ENCODE measurements at regions not wholly inside any gene's neighbourhood (a gene's known extent, or its start where the extent isn't known, plus 50 kb on each side); places are given as distances from the start of the nearest gene placed in this dataset.
"Not testable (repeated sequence)": the region's sequence is repeated elsewhere in the genome, so short reads cannot be mapped to it uniquely, and the experiment has no call there.

- no peak for DNase-seq (ENCODE audit: low read depth)
These were observed 223.2 kb downstream of the FOXD2 start for GRCh38 chr1:47661040-47661439.

- DNase-seq (ENCODE audit: low read depth) = no peak
These were observed 224.2 kb downstream of the FOXD2 start for GRCh38 chr1:47662068-47662467.

- no peak for DNase-seq (ENCODE audit: low read depth)
These were observed 225.4 kb downstream of the FOXD2 start for GRCh38 chr1:47663286-47663685.

GRCh38 chr1:47664356-47664755, 226.5 kb downstream of the FOXD2 start:
- no peak for DNase-seq (ENCODE audit: low read depth)

GRCh38 chr1:47664896-47665295, 227.1 kb downstream of the FOXD2 start:
- DNase-seq (ENCODE audit: low read depth) = not testable (repeated sequence)

- no peak for DNase-seq (ENCODE audit: low read depth)
These were observed 231.3 kb downstream of the FOXD2 start for GRCh38 chr1:47669081-47669585.

- DNase-seq (ENCODE audit: low read depth) = no peak
These were observed 234.8 kb downstream of the FOXD2 start for GRCh38 chr1:47672622-47673021.

GRCh38 chr1:47674189-47674588, 236.3 kb downstream of the FOXD2 start:
- no peak for DNase-seq (ENCODE audit: low read depth)

GRCh38 chr1:47675047-47675675, 237.3 kb downstream of the FOXD2 start:
- no peak for DNase-seq (ENCODE audit: low read depth)

- DNase-seq (ENCODE audit: low read depth) = no peak
These were observed 237.9 kb downstream of the FOXD2 start for GRCh38 chr1:47675721-47676120.

- DNase-seq (ENCODE audit: low read depth) = no peak
These were observed 238.6 kb downstream of the FOXD2 start for GRCh38 chr1:47676311-47677054.

- no peak for DNase-seq (ENCODE audit: low read depth)
These were observed 239.5 kb downstream of the FOXD2 start for GRCh38 chr1:47677241-47677940.

GRCh38 chr1:47678464-47678980, 240.7 kb downstream of the FOXD2 start:
- DNase-seq (ENCODE audit: low read depth) = no peak

- DNase-seq (ENCODE audit: low read depth) = no peak
These were observed 241.5 kb downstream of the FOXD2 start for GRCh38 chr1:47679301-47679791.

GRCh38 chr1:47679826-47680225, 242.0 kb downstream of the FOXD2 start:
- DNase-seq (ENCODE audit: low read depth) = no peak

- no peak for DNase-seq (ENCODE audit: low read depth)
These were observed 243.1 kb downstream of the FOXD2 start for GRCh38 chr1:47680815-47681475.

- DNase-seq (ENCODE audit: low read depth) = no peak
These were observed 243.9 kb downstream of the FOXD2 start for GRCh38 chr1:47681735-47682134.

GRCh38 chr1:47682198-47682597, 244.4 kb downstream of the FOXD2 start:
- no peak for DNase-seq (ENCODE audit: low read depth)

GRCh38 chr1:47682786-47683350, 245.0 kb downstream of the FOXD2 start:
- DNase-seq (ENCODE audit: low read depth) = no peak

GRCh38 chr1:47683401-47683800, 245.6 kb downstream of the FOXD2 start:
- no peak for DNase-seq (ENCODE audit: low read depth)

- DNase-seq (ENCODE audit: low read depth) = no peak
These were observed 246.7 kb downstream of the FOXD2 start for GRCh38 chr1:47684518-47684917.
